Esophagus muscularis mucosa (tissue), 4 donors: ENCODE measurements at regions not wholly inside any gene's neighbourhood (a gene's known extent, or its start where the extent isn't known, plus 50 kb on each side); places are given as distances from the start of the nearest gene placed in this dataset.

Experiments
- EP300 ChIP-seq: sonication (generic); formaldehyde crosslinking; IDR thresholded peaks from one replicate; pipeline ENCODE4 v1.6.1; 2017; ENCODE audit warnings: antibody characterized with exemption
- POLR2A ChIP-seq: fragments of 450-650 bp; IDR thresholded peaks from one replicate; pipeline ENCODE4 v1.6.1; 2017; ENCODE audit warnings: antibody characterized with exemption, moderate library complexity, mild to moderate bottlenecking, low read depth
- POLR2AphosphoS5 ChIP-seq, 2 donors: sonication (generic); formaldehyde crosslinking; IDR thresholded peaks; one replicate each; pipeline ENCODE4 v1.6.1; 2017; ENCODE audit warnings: antibody characterized with exemption in 2 of 2
- TF ChIP-seq, protein P1 (sequence below), 3 experiments: fragments of 200-600 bp in 2 of 3; fragments of 450-650 bp in 1 of 3; sonication (generic) in 2 of 3; IDR thresholded peaks; one replicate each; pipeline ENCODE4 v1.5.1; 2017 to 2019; ENCODE audit warnings: antibody characterized with exemption in 3 of 3, mild to moderate bottlenecking in 2 of 3, moderate library complexity in 1 of 3

DNA sequence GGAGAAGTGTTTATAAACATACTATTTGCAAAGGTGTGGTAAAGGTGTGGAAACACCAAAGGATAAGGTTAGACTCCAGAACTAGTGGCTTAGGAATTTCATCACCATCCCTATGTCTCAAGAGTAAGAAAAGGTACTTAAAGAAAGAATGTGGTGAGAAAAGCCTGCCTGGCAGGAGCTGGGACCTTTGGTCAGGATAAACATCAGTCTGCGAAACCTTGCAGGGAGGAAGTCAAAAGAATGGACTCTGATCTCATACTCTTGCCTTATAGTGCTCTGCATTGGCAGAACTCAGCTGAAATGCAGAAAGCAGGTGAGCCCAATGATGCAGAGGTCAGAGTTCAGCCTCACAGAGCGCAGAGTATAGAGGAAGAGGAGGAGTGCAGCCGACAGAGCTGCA lies 97.2 kb upstream of the NR3C2 start:
- TF ChIP-seq, protein P1, sequence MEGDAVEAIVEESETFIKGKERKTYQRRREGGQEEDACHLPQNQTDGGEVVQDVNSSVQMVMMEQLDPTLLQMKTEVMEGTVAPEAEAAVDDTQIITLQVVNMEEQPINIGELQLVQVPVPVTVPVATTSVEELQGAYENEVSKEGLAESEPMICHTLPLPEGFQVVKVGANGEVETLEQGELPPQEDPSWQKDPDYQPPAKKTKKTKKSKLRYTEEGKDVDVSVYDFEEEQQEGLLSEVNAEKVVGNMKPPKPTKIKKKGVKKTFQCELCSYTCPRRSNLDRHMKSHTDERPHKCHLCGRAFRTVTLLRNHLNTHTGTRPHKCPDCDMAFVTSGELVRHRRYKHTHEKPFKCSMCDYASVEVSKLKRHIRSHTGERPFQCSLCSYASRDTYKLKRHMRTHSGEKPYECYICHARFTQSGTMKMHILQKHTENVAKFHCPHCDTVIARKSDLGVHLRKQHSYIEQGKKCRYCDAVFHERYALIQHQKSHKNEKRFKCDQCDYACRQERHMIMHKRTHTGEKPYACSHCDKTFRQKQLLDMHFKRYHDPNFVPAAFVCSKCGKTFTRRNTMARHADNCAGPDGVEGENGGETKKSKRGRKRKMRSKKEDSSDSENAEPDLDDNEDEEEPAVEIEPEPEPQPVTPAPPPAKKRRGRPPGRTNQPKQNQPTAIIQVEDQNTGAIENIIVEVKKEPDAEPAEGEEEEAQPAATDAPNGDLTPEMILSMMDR (IDR thresholded peaks at IDR 0.05): no peak
- TF ChIP-seq POLR2AphosphoS5 (IDR thresholded peaks at IDR 0.05) (no peak), POLR2A (no peak), EP300 (no peak)
